RWPE2 (cell line): ENCODE measurements at regions not wholly inside any gene's neighbourhood (a gene's known extent, or its start where the extent isn't known, plus 50 kb on each side); places are given as distances from the start of the nearest gene placed in this dataset.

ENCODE experiments used
- ATAC-seq: fragments of 200-7000 bp; cut with Tn5 transposase; 3 replicates; pipeline ENCODE4 v1.9.1; 2021; ENCODE audit warnings: low read depth
- DNase-seq: peaks from one replicate; pipeline ENCODE4 v3.0.0-alpha.2; 2020; ENCODE audit warnings: low spot score
- H3K27ac ChIP-seq: fragments of 450-650 bp; 2 replicates; pipeline ENCODE4 v1.5.1; 2017; ENCODE audit warnings: mild to moderate bottlenecking; ENCODE audit not compliant: poor library complexity, severe bottlenecking
- H3K27me3 ChIP-seq: fragments of 250-450 bp; sonication (Bioruptor Pico); 2 replicates; pipeline ENCODE4 v1.5.1; 2021; ENCODE audit warnings: mild to moderate bottlenecking, moderate library complexity; ENCODE audit not compliant: insufficient read depth, poor library complexity, severe bottlenecking
- H3K36me3 ChIP-seq: fragments of 250-450 bp; sonication (Bioruptor Pico); 2 replicates; pipeline ENCODE4 v1.5.1; 2020; ENCODE audit warnings: low read depth, mild to moderate bottlenecking, moderate library complexity
- H3K4me1 ChIP-seq: fragments of 250-450 bp; sonication (Bioruptor Pico); 2 replicates; pipeline ENCODE4 v1.5.1; 2021; ENCODE audit warnings: mild to moderate bottlenecking, moderate library complexity; ENCODE audit not compliant: insufficient read depth, poor library complexity, severe bottlenecking
- H3K4me3 ChIP-seq: fragments of 250-450 bp; sonication (Bioruptor Pico); 2 replicates; pipeline ENCODE4 v1.5.1; 2021; ENCODE audit warnings: mild to moderate bottlenecking, moderate library complexity; ENCODE audit not compliant: severe bottlenecking
- H3K9me3 ChIP-seq: fragments of 250-450 bp; sonication (Bioruptor Pico); 2 replicates; pipeline ENCODE4 v1.5.1; 2021; ENCODE audit warnings: mild to moderate bottlenecking, moderate library complexity; ENCODE audit not compliant: severe bottlenecking
- TF ChIP-seq, protein P1 (sequence below): fragments of 450-650 bp; IDR thresholded peaks from one replicate; pipeline ENCODE4 v1.5.1; 2017; ENCODE audit warnings: mild to moderate bottlenecking, moderate library complexity; ENCODE audit not compliant: poor library complexity, severe bottlenecking

DNA sequence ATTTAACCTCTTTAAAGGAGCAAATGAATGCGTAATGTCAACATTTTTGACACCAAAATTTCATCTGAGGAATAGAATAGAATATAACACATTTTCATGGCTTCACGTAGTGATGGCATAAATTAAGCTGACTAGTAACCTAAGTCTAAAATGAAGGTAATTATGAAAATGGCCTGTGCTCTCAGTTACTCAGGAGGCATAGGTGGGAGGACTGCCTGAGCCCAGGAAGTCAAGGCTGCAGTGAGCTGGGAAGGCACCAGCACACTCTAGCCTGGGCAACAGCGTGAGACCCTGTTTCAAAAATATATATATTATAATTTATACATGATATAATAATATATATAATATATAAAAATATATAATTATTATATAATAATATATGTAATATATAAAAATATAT lies 383.2 kb upstream of the ATP2B1 start:
- TF ChIP-seq, protein P1, sequence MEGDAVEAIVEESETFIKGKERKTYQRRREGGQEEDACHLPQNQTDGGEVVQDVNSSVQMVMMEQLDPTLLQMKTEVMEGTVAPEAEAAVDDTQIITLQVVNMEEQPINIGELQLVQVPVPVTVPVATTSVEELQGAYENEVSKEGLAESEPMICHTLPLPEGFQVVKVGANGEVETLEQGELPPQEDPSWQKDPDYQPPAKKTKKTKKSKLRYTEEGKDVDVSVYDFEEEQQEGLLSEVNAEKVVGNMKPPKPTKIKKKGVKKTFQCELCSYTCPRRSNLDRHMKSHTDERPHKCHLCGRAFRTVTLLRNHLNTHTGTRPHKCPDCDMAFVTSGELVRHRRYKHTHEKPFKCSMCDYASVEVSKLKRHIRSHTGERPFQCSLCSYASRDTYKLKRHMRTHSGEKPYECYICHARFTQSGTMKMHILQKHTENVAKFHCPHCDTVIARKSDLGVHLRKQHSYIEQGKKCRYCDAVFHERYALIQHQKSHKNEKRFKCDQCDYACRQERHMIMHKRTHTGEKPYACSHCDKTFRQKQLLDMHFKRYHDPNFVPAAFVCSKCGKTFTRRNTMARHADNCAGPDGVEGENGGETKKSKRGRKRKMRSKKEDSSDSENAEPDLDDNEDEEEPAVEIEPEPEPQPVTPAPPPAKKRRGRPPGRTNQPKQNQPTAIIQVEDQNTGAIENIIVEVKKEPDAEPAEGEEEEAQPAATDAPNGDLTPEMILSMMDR = no peak
- peaks cover 16% of the 10 kb centered on the region for H3K4me1 ChIP-seq
- no peaks in the 10 kb centered on the region for H3K36me3 ChIP-seq
- H3K9me3 ChIP-seq = no peaks in the 10 kb centered on the region
- peak overlapping the region; percentile 88 for H3K27ac ChIP-seq
- DNase-seq = no peak
- no peak overlapping the region for H3K4me3 ChIP-seq
- H3K27me3 ChIP-seq = no peaks in the 10 kb centered on the region
- ATAC-seq = no peak

- peak overlapping the region; percentile 88 for H3K27ac ChIP-seq
- H3K27me3 ChIP-seq = no peaks in the 10 kb centered on the region
- no peaks in the 10 kb centered on the region for H3K9me3 ChIP-seq
- peaks cover 19% of the 10 kb centered on the region for H3K4me1 ChIP-seq
- no peaks in the 10 kb centered on the region for H3K36me3 ChIP-seq
- ATAC-seq (peak; percentile 93), DNase-seq (peak; percentile 91)
- no peak overlapping the region for H3K4me3 ChIP-seq
- TF ChIP-seq, protein P1 = no peak
These were observed 382.5 kb upstream of the ATP2B1 start for GRCh38 chr12:90090929-90091651.

- no peaks in the 10 kb centered on the region for H3K27me3 ChIP-seq
- H3K36me3 ChIP-seq = no peaks in the 10 kb centered on the region
- peaks cover 13% of the 10 kb centered on the region for H3K4me1 ChIP-seq
- no peak overlapping the region for H3K27ac ChIP-seq
- H3K9me3 ChIP-seq = no peaks in the 10 kb centered on the region
- DNase-seq (no peak), ATAC-seq (peak; percentile 41; the same call in 2 of the 3 replicates)
- TF ChIP-seq, protein P1 = no peak
- no peak overlapping the region for H3K4me3 ChIP-seq
These were observed 377.6 kb upstream of the ATP2B1 start for GRCh38 chr12:90086281-90086680.

DNA sequence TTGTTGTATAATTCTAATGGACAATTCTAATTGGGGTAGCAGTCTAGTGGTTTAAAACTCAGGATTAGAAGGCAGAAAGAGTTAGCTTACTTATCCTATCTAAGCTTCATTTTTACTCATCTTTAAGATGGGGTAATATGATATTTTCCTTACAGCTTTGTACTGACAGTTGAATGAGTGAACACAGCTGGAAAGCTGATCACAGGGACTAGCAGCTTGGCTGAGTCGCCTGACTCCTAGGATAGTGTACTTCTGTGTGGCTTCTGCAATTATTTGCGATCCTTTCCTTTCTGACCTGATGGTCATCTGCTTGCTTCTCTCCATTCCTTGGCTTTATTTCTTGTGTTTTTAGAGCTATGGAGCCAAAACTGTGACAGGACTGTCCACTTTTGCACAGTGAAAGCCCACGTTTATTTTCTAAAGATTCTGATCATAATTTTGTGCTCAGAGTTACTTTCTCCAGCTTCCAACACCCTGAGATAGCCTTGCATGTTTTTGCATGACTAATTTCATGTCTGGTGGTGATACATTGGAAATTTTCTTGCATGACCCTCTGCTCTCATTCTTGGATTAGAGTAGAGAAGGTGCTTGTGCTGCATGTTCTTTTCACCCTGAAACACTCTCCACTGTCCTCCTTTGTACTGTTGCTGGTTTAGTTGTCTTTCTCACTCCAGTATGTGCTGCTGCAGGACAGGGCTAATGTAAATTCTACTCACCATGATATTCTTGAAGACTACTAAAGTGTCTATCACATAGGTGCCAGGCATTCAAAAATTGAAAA lies 377.0 kb upstream of the ATP2B1 start:
- H3K36me3 ChIP-seq = no peaks in the 10 kb centered on the region
- no peak for DNase-seq
- no peaks in the 10 kb centered on the region for H3K27me3 ChIP-seq
- H3K9me3 ChIP-seq = no peaks in the 10 kb centered on the region
- H3K4me3 ChIP-seq = no peak overlapping the region
- H3K4me1 ChIP-seq = peaks cover 8% of the 10 kb centered on the region
- TF ChIP-seq, protein P1 = no peak
- ATAC-seq = no peak
- H3K27ac ChIP-seq = no peak overlapping the region
